HCT116 (cell line): ENCODE measurements at regions not wholly inside any gene's neighbourhood (a gene's known extent, or its start where the extent isn't known, plus 50 kb on each side); places are given as distances from the start of the nearest gene placed in this dataset.

ENCODE experiments used
- ATAC-seq: fragments of 200-7000 bp; cut with Tn5 transposase; 2 replicates; pipeline ENCODE4 v1.9.1; 2020; ENCODE audit warnings: mild to moderate bottlenecking, moderate library complexity
- BruUV-seq: library from RNA; stranded (reverse); fragments of 400-500 nt; replicated peaks from 2 replicates; lab custom pipeline; 2021; lab: Mats Ljungman, UMichigan
- CTCF ChIA-PET: fragments of 300-600 bp; sonication (Branson Sonifier 250); formaldehyde crosslinking; loops from one replicate; lab custom pipeline; 2021; ENCODE audit warnings: antibody characterized with exemption; lab: Charles Lee
- POLR2A ChIA-PET: fragments of 300-600, 350-600 bp; sonication (Branson Sonifier 250); formaldehyde crosslinking; loops from one replicate; lab custom pipeline; 2021; ENCODE audit warnings: antibody characterized with exemption; lab: Charles Lee
- RAD21 ChIA-PET, 2 experiments: fragments of 300-600 bp; sonication (Branson Sonifier 250); formaldehyde crosslinking; loops; one replicate each; lab custom pipeline; 2023; ENCODE audit warnings: low total read pairs in 2 of 2; ENCODE audit not compliant: uncharacterized antibody in 2 of 2, unreplicated experiment in 2 of 2, low non-redundant PET in 1 of 2; lab: Charles Lee
- DNase-seq: peaks from one replicate; pipeline ENCODE4 v3.0.0-alpha.2; 2010; ENCODE audit warnings: low read depth, low spot score
- H2AFZ ChIP-seq: fragments of 200-600 bp; shearing (Covaris generic), sonication (generic); 2 replicates; pipeline ENCODE4 v1.6.1; 2017; ENCODE audit warnings: low read depth, mixed run types, mixed read lengths, antibody characterized with exemption, low read length; ENCODE audit not compliant: poor library complexity, severe bottlenecking
- H3K27ac ChIP-seq: 2 replicates; pipeline ENCODE4 v1.5.1; 2012; ENCODE audit warnings: low read depth, low read length
- H3K27me3 ChIP-seq: fragments of 200-600 bp; sonication (generic); 2 replicates; pipeline ENCODE4 v1.6.1; 2016; ENCODE audit warnings: mixed run types, low read length, mixed read lengths; ENCODE audit not compliant: insufficient read depth
- H3K36me3 ChIP-seq, 2 experiments: fragments of 200-500 bp in 1 of 2; fragments of 200-600 bp in 1 of 2; sonication (Bioruptor generic) in 1 of 2; sonication (generic) in 1 of 2; 2 replicates each; pipeline versions ENCODE4 v1.5.1 to v1.6.1; 2014 to 2016; ENCODE audit warnings: low read length in 2 of 2, inconsistent platforms in 1 of 2, mixed read lengths in 1 of 2, mixed run types in 1 of 2; ENCODE audit not compliant: insufficient read depth in 2 of 2, control insufficient read depth in 1 of 2
- H3K4me1 ChIP-seq, 2 experiments: fragments of 200-600 bp in 1 of 2; sonication (generic) in 1 of 2; 2 replicates each; pipeline versions ENCODE4 v1.5.1 to v1.6.1; 2012 to 2017; ENCODE audit warnings: low read length in 2 of 2, inconsistent platforms in 1 of 2, mild to moderate bottlenecking in 1 of 2, mixed read lengths in 1 of 2, mixed run types in 1 of 2, moderate library complexity in 1 of 2; ENCODE audit not compliant: insufficient read depth in 2 of 2, control insufficient read depth in 1 of 2
- H3K4me2 ChIP-seq: fragments of 200-600 bp; sonication (generic); 2 replicates; pipeline ENCODE4 v1.6.1; 2017; ENCODE audit warnings: mixed run types, low read length, mixed read lengths
- H3K4me3 ChIP-seq, 2 experiments: fragments of 200-600 bp in 1 of 2; sonication (generic) in 1 of 2; replicated peaks in 1 of 2; 2 replicates each; pipeline ENCODE4 v1.5.1; 2011 to 2016; ENCODE audit warnings: low read length in 2 of 2, control low read depth in 1 of 2, low read depth in 1 of 2, mild to moderate bottlenecking in 1 of 2, mixed read lengths in 1 of 2, mixed run types in 1 of 2
- H3K79me2 ChIP-seq: fragments of 200-600 bp; sonication (generic); 2 replicates; pipeline ENCODE4 v1.6.1; 2017; ENCODE audit warnings: mild to moderate bottlenecking, mixed run types, low read length, moderate library complexity, mixed read lengths; ENCODE audit not compliant: insufficient read depth
- H3K9ac ChIP-seq: fragments of 200-600 bp; sonication (generic); 2 replicates; pipeline ENCODE4 v1.6.1; 2016; ENCODE audit warnings: low read length, mixed read lengths
- H3K9me2 ChIP-seq: fragments of 200-600 bp; sonication (generic), shearing (Covaris generic); 2 replicates; pipeline ENCODE4 v1.6.1; 2017; ENCODE audit warnings: mixed run types, mild to moderate bottlenecking, moderate library complexity; ENCODE audit not compliant: insufficient read depth
- H3K9me3 ChIP-seq, 2 experiments: fragments of 200-500 bp in 1 of 2; fragments of 200-600 bp in 1 of 2; sonication (Bioruptor generic) in 1 of 2; sonication (generic) in 1 of 2; 2 replicates each; pipeline ENCODE4 v1.6.1; 2014 to 2017; ENCODE audit warnings: low read length in 2 of 2, mixed read lengths in 2 of 2, inconsistent platforms in 1 of 2, low read depth in 1 of 2, mild to moderate bottlenecking in 1 of 2, mixed run types in 1 of 2, moderate library complexity in 1 of 2; ENCODE audit not compliant: control insufficient read depth in 1 of 2, insufficient read depth in 1 of 2
- H4K20me1 ChIP-seq: fragments of 200-600 bp; sonication (generic), shearing (Covaris generic); 2 replicates; pipeline ENCODE4 v1.6.1; 2017; ENCODE audit warnings: mixed run types, mild to moderate bottlenecking, moderate library complexity; ENCODE audit not compliant: insufficient read depth
- ATF3 ChIP-seq: IDR thresholded peaks from 2 replicates; pipeline ENCODE4 v1.6.1; 2012
- CBX3 ChIP-seq: IDR thresholded peaks from 2 replicates; pipeline ENCODE4 v1.6.1; 2012; ENCODE audit warnings: low read depth
- CEBPB ChIP-seq: IDR thresholded peaks from 2 replicates; pipeline ENCODE4 v1.6.1; 2012; ENCODE audit warnings: low read depth
- EGR1 ChIP-seq: IDR thresholded peaks from 2 replicates; pipeline ENCODE4 v1.6.1; 2012; ENCODE audit warnings: low read depth
- FOSL1 ChIP-seq: IDR thresholded peaks from 2 replicates; pipeline ENCODE4 v1.6.1; 2012; ENCODE audit warnings: low read depth
- JUND ChIP-seq: IDR thresholded peaks from 2 replicates; pipeline ENCODE4 v1.6.1; 2012
- MAX ChIP-seq: IDR thresholded peaks from 2 replicates; pipeline ENCODE4 v1.6.1; 2012
- POLR2A ChIP-seq: IDR thresholded peaks from 2 replicates; pipeline ENCODE4 v1.7.0; 2011; ENCODE audit warnings: borderline replicate concordance; ENCODE audit not compliant: insufficient read depth, insufficient read length; ENCODE audit errors: extremely low read depth
- POLR2AphosphoS5 ChIP-seq: IDR thresholded peaks from 2 replicates; pipeline ENCODE4 v1.6.1; 2011; ENCODE audit warnings: mild to moderate bottlenecking, low read depth, low read length, moderate library complexity
- SIN3A ChIP-seq: IDR thresholded peaks from 2 replicates; pipeline ENCODE4 v1.6.1; 2012; ENCODE audit warnings: low read depth
- SP1 ChIP-seq: IDR thresholded peaks from 2 replicates; pipeline ENCODE4 v1.6.1; 2012; ENCODE audit warnings: low read depth
- SRF ChIP-seq: IDR thresholded peaks from 2 replicates; pipeline ENCODE4 v1.6.1; 2012; ENCODE audit warnings: low read depth
- YY1 ChIP-seq: IDR thresholded peaks from 2 replicates; pipeline ENCODE4 v1.6.1; 2011; ENCODE audit warnings: low read length, low read depth, moderate library complexity, mild to moderate bottlenecking; ENCODE audit not compliant: insufficient replicate concordance; ENCODE audit errors: extremely low read depth
- intact Hi-C: fragments of 100-400 bp; cut with micrococcal nuclease; formaldehyde crosslinking; loops from 2 replicates; pipeline ENCODE4 v1.10.0; 2022
- TF ChIP-seq, protein P1 (sequence below): IDR thresholded peaks from 2 replicates; pipeline ENCODE4 v1.6.1; 2012; ENCODE audit warnings: low read depth
- TF ChIP-seq, protein P2 (sequence below): IDR thresholded peaks from 2 replicates; pipeline ENCODE4 v1.6.1; 2011; ENCODE audit warnings: mild to moderate bottlenecking, low read length, moderate library complexity; ENCODE audit not compliant: insufficient replicate concordance; ENCODE audit errors: extremely low read depth

DNA sequence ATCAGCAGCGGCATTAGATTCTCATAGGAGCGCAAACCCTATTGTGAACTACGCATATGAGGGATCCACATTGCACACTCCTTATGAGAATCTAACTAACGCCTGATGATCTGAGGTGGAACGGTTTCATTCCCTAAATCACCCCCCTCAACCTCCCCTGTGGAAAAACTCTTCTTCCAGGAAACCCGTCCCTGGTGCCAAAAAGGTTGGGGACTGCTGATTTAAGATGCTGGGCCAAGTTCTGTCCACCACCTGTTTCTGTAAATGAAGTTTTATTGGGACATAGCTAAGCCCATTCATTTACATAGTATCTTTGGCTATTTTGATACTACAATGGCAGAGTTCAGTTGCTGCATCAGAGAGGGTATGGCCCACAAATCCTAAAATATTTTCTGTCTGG lies 268.2 kb upstream of the PRDM1 start (continued):
- TF ChIP-seq, protein P1, sequence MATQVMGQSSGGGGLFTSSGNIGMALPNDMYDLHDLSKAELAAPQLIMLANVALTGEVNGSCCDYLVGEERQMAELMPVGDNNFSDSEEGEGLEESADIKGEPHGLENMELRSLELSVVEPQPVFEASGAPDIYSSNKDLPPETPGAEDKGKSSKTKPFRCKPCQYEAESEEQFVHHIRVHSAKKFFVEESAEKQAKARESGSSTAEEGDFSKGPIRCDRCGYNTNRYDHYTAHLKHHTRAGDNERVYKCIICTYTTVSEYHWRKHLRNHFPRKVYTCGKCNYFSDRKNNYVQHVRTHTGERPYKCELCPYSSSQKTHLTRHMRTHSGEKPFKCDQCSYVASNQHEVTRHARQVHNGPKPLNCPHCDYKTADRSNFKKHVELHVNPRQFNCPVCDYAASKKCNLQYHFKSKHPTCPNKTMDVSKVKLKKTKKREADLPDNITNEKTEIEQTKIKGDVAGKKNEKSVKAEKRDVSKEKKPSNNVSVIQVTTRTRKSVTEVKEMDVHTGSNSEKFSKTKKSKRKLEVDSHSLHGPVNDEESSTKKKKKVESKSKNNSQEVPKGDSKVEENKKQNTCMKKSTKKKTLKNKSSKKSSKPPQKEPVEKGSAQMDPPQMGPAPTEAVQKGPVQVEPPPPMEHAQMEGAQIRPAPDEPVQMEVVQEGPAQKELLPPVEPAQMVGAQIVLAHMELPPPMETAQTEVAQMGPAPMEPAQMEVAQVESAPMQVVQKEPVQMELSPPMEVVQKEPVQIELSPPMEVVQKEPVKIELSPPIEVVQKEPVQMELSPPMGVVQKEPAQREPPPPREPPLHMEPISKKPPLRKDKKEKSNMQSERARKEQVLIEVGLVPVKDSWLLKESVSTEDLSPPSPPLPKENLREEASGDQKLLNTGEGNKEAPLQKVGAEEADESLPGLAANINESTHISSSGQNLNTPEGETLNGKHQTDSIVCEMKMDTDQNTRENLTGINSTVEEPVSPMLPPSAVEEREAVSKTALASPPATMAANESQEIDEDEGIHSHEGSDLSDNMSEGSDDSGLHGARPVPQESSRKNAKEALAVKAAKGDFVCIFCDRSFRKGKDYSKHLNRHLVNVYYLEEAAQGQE: no peak
- TF ChIP-seq CBX3: no peak

DNA sequence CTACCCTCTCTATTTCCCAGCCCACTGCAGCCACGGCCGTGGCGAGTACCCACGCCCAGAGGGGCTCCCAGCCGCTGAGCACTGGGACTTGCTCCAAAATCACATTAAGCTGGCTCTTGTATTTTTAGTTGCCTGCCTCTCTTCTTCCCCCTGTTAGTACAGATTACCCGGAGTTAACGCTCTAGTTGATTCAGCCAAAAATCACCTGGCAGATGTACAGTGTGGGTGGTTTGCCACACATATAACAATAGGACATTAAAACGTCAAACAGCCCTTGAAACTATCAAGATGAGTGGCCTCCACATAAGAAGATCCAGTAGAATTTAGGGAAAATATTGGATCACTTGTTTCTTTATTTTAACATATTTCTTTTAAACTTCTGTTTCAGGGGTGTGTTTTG lies 268.8 kb upstream of the PRDM1 start:
- intact Hi-C loops: no loop called here
- no peaks in the 10 kb centered on the region for H3K9me3 ChIP-seq
- no TSS peak for BruUV-seq
- ATAC-seq: no peak
- no peak overlapping the region for H2AFZ ChIP-seq
- H3K27me3 ChIP-seq: no peaks in the 10 kb centered on the region
- POLR2A ChIA-PET: no interaction called here
- RAD21 ChIA-PET: no interaction called here
- H3K4me3 ChIP-seq: no peak overlapping the region
- H3K36me3 ChIP-seq: no peaks in the 10 kb centered on the region
- H3K79me2 ChIP-seq: no peaks in the 10 kb centered on the region
- CTCF ChIA-PET: no interaction called here
- no peaks in the 10 kb centered on the region for H4K20me1 ChIP-seq
- H3K27ac ChIP-seq: no peak overlapping the region
- H3K4me2 ChIP-seq: no peak overlapping the region
- H3K4me1 ChIP-seq: no peaks in the 10 kb centered on the region
- DNase-seq: no peak
- H3K9me2 ChIP-seq: no peaks in the 10 kb centered on the region
- no peak overlapping the region for H3K9ac ChIP-seq
- no peak for TF ChIP-seq YY1
- no peak for TF ChIP-seq SP1
- TF ChIP-seq, protein P2, sequence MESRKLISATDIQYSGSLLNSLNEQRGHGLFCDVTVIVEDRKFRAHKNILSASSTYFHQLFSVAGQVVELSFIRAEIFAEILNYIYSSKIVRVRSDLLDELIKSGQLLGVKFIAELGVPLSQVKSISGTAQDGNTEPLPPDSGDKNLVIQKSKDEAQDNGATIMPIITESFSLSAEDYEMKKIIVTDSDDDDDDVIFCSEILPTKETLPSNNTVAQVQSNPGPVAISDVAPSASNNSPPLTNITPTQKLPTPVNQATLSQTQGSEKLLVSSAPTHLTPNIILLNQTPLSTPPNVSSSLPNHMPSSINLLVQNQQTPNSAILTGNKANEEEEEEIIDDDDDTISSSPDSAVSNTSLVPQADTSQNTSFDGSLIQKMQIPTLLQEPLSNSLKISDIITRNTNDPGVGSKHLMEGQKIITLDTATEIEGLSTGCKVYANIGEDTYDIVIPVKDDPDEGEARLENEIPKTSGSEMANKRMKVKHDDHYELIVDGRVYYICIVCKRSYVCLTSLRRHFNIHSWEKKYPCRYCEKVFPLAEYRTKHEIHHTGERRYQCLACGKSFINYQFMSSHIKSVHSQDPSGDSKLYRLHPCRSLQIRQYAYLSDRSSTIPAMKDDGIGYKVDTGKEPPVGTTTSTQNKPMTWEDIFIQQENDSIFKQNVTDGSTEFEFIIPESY: no peak
- TF ChIP-seq FOSL1: no peak
- TF ChIP-seq, protein P1: no peak
- TF ChIP-seq SRF: no peak
- no peak for TF ChIP-seq SIN3A
- TF ChIP-seq POLR2A: no peak
- TF ChIP-seq ATF3: no peak
- TF ChIP-seq JUND: no peak
- no peak for TF ChIP-seq CEBPB
- TF ChIP-seq EGR1: no peak
- no peak for TF ChIP-seq MAX
- TF ChIP-seq POLR2AphosphoS5: no peak
- no peak for TF ChIP-seq CBX3
